H9 (cell line): ENCODE measurements at regions not wholly inside any gene's neighbourhood (a gene's known extent, or its start where the extent isn't known, plus 50 kb on each side); places are given as distances from the start of the nearest gene placed in this dataset.

Source experiments
- DNase-seq: peaks from one replicate; pipeline ENCODE4 v3.0.0-alpha.2; 2017
- H2AFZ ChIP-seq: one replicate; pipeline ENCODE4 v1.6.1; 2013; ENCODE audit warnings: mild to moderate bottlenecking, low read length, control low read depth, moderate library complexity
- H2AK5ac ChIP-seq: 2 replicates; pipeline ENCODE4 v1.6.1; 2013; ENCODE audit warnings: low read length, control low read depth, mixed read lengths; ENCODE audit not compliant: insufficient read length
- H2BK120ac ChIP-seq: one replicate; pipeline ENCODE4 v1.6.1; 2013; ENCODE audit warnings: low read depth, mild to moderate bottlenecking, low read length, control low read depth, inconsistent platforms; ENCODE audit not compliant: poor library complexity, severe bottlenecking
- H2BK12ac ChIP-seq: 2 replicates; pipeline ENCODE4 v1.6.1; 2013; ENCODE audit warnings: low read length, control low read depth, mixed read lengths, low read depth; ENCODE audit not compliant: insufficient read length
- H2BK15ac ChIP-seq: 2 replicates; pipeline ENCODE4 v1.6.1; 2013; ENCODE audit warnings: low read depth, low read length, control low read depth
- H2BK20ac ChIP-seq: one replicate; pipeline ENCODE4 v1.6.1; 2013; ENCODE audit warnings: low read depth, mild to moderate bottlenecking, low read length, control low read depth, inconsistent platforms; ENCODE audit not compliant: poor library complexity, severe bottlenecking
- H2BK5ac ChIP-seq: 2 replicates; pipeline ENCODE4 v1.6.1; 2013; ENCODE audit warnings: low read length, control low read depth, mixed read lengths; ENCODE audit not compliant: insufficient read length
- H3K14ac ChIP-seq: 2 replicates; pipeline ENCODE4 v1.6.1; 2013; ENCODE audit warnings: low read length, control low read depth; ENCODE audit not compliant: insufficient read depth
- H3K18ac ChIP-seq: 2 replicates; pipeline ENCODE4 v1.6.1; 2013; ENCODE audit warnings: low read depth, mild to moderate bottlenecking, mixed read lengths, low read length, control low read depth; ENCODE audit not compliant: insufficient read length
- H3K23ac ChIP-seq: 2 replicates; pipeline ENCODE4 v1.6.1; 2013; ENCODE audit warnings: low read length, control low read depth, mixed read lengths, low read depth; ENCODE audit not compliant: insufficient read length
- H3K23me2 ChIP-seq: 2 replicates; pipeline ENCODE4 v1.6.1; 2013; ENCODE audit warnings: low read depth, mild to moderate bottlenecking, mixed read lengths, low read length, control low read depth; ENCODE audit not compliant: insufficient read length, poor library complexity, severe bottlenecking
- H3K27ac ChIP-seq: 2 replicates; pipeline ENCODE4 v1.5.1; 2013; ENCODE audit warnings: low read length, control low read depth, mixed read lengths, low read depth; ENCODE audit not compliant: insufficient read length
- H3K27me3 ChIP-seq: 2 replicates; pipeline ENCODE4 v1.6.1; 2013; ENCODE audit warnings: low read length, control low read depth, inconsistent platforms; ENCODE audit not compliant: insufficient read depth
- H3K4ac ChIP-seq: 2 replicates; pipeline ENCODE4 v1.6.1; 2013; ENCODE audit warnings: low read depth, mild to moderate bottlenecking, control low read depth, inconsistent platforms, low read length, moderate library complexity
- H3K4me1 ChIP-seq: 2 replicates; pipeline ENCODE4 v1.6.1; 2013; ENCODE audit warnings: low read length, control low read depth, inconsistent platforms; ENCODE audit not compliant: insufficient read depth
- H3K4me2 ChIP-seq: 2 replicates; pipeline ENCODE4 v1.6.1; 2013; ENCODE audit warnings: low read length, control low read depth, mixed read lengths; ENCODE audit not compliant: insufficient read length, insufficient read depth
- H3K56ac ChIP-seq: 2 replicates; pipeline ENCODE4 v1.6.1; 2013; ENCODE audit warnings: low read depth, mild to moderate bottlenecking, mixed read lengths, low read length, control low read depth; ENCODE audit not compliant: insufficient read length
- H3K79me1 ChIP-seq: 2 replicates; pipeline ENCODE4 v1.6.1; 2013; ENCODE audit warnings: low read depth, mild to moderate bottlenecking, moderate library complexity, low read length, control low read depth, inconsistent platforms; ENCODE audit not compliant: insufficient read depth, poor library complexity, severe bottlenecking
- H3K79me2 ChIP-seq: 2 replicates; pipeline ENCODE4 v1.6.1; 2013; ENCODE audit warnings: low read length, control low read depth, inconsistent platforms; ENCODE audit not compliant: insufficient read depth
- H3K9ac ChIP-seq: 2 replicates; pipeline ENCODE4 v1.6.1; 2013; ENCODE audit warnings: low read length, control low read depth, mixed read lengths; ENCODE audit not compliant: insufficient read length; ENCODE audit errors: extremely low read depth
- H3K9me3 ChIP-seq: one replicate; pipeline ENCODE4 v1.6.1; 2013; ENCODE audit warnings: low read depth, low read length, inconsistent platforms; ENCODE audit not compliant: control insufficient read depth
- H3T11ph ChIP-seq: one replicate; pipeline ENCODE4 v1.6.1; 2013; ENCODE audit warnings: mild to moderate bottlenecking, low read length, control low read depth, inconsistent platforms
- H4K20me1 ChIP-seq: one replicate; pipeline ENCODE4 v1.6.1; 2013; ENCODE audit not compliant: control insufficient read depth, insufficient read length, insufficient read depth
- H4K5ac ChIP-seq: 2 replicates; pipeline ENCODE4 v1.6.1; 2013; ENCODE audit warnings: low read depth, mild to moderate bottlenecking, mixed read lengths, low read length, control low read depth; ENCODE audit not compliant: insufficient read length
- H4K8ac ChIP-seq: replicated peaks from 2 replicates; pipeline ENCODE4 v1.6.1; 2013; ENCODE audit warnings: low read length, control low read depth, mixed read lengths, low read depth; ENCODE audit not compliant: insufficient read length
- H4K91ac ChIP-seq: 2 replicates; pipeline ENCODE4 v1.6.1; 2013; ENCODE audit warnings: low read depth, mild to moderate bottlenecking, moderate library complexity, mixed read lengths, low read length, control low read depth; ENCODE audit not compliant: insufficient read length
- H3K27ac Mint-ChIP-seq, 3 experiments: 2 replicates in 2 of 3; 3 replicates in 1 of 3; pipeline ENCODE4 v1.8.0; 2020 to 2021; ENCODE audit warnings: mixed read lengths in 3 of 3, mild to moderate bottlenecking in 1 of 3, moderate library complexity in 1 of 3
- H3K27me3 Mint-ChIP-seq: 2 replicates; pipeline ENCODE4 v1.8.0; 2021; ENCODE audit warnings: low read depth, mild to moderate bottlenecking, moderate library complexity, mixed read lengths
- H3K36me3 Mint-ChIP-seq, 3 experiments: 2 replicates in 2 of 3; 3 replicates in 1 of 3; pipeline ENCODE4 v1.8.0; 2020 to 2021; ENCODE audit warnings: low read depth in 3 of 3, mixed read lengths in 3 of 3; ENCODE audit not compliant: insufficient read depth in 1 of 3
- H3K4me1 Mint-ChIP-seq, 2 experiments: 2 replicates each; pipeline ENCODE4 v1.8.0; 2020; ENCODE audit warnings: mixed read lengths in 2 of 2
- H3K4me3 Mint-ChIP-seq, 2 experiments: 2 replicates in 1 of 2; 3 replicates in 1 of 2; pipeline ENCODE4 v1.8.0; 2020 to 2021; ENCODE audit warnings: mild to moderate bottlenecking in 2 of 2, mixed read lengths in 2 of 2, moderate library complexity in 1 of 2
- H3K9me3 Mint-ChIP-seq, 2 experiments: 2 replicates in 1 of 2; 3 replicates in 1 of 2; pipeline ENCODE4 v1.8.0; 2020; ENCODE audit warnings: mild to moderate bottlenecking in 2 of 2, mixed read lengths in 2 of 2, moderate library complexity in 1 of 2
- CTCF ChIP-seq: fragments of 200-600 bp; sonication (generic); conservative IDR thresholded peaks from 3 replicates; pipeline ENCODE4 v1.8.0; 2021; ENCODE audit warnings: antibody characterized with exemption, mild to moderate bottlenecking
- WGBS: extraction: QIAGEN DNeasy Blood & Tissue Kit; methylation state at CpG from one replicate; pipeline ENCODE4 v1.1.7; 2013; ENCODE audit warnings: missing lambda C conversion rate, low lambda C conversion rate, mixed read lengths; ENCODE audit not compliant: insufficient read length; ENCODE audit errors: extremely low coverage; 5-methylcytosine and 5-hydroxymethylcytosine counted together

GRCh38 chrX:122579526-122579925 is 604.6 kb upstream of the GRIA3 start:
- no peak overlapping the region for H2AK5ac ChIP-seq
- H3K4me1 ChIP-seq: no peaks in the 10 kb centered on the region
- H2BK120ac ChIP-seq: no peak overlapping the region
- H3K4me2 ChIP-seq: no peak overlapping the region
- Mint-ChIP-seq H3K36me3 (no peaks in the 10 kb centered on the region; a peak in 1 of 7 replicates), H3K27ac (no peak overlapping the region), H3K4me3 (no peak overlapping the region), H3K4me1 (no peaks in the 10 kb centered on the region), H3K27me3 (no peaks in the 10 kb centered on the region), H3K9me3 (peaks cover 17 to 68% of the 10 kb centered on the region in 2 experiments)
- no peak overlapping the region for H2AFZ ChIP-seq
- H3K9ac ChIP-seq: no peak overlapping the region
- no peak overlapping the region for H4K91ac ChIP-seq
- no peak for DNase-seq
- no peak overlapping the region for H3K4ac ChIP-seq
- no peak overlapping the region for H3K27ac ChIP-seq
- H2BK15ac ChIP-seq: no peak overlapping the region
- TF ChIP-seq CTCF: no peak
- no peaks in the 10 kb centered on the region for H3K27me3 ChIP-seq
- no peak overlapping the region for H2BK5ac ChIP-seq
- H4K8ac ChIP-seq: no peak overlapping the region
- H2BK12ac ChIP-seq: no peak overlapping the region
- H3K18ac ChIP-seq: no peak overlapping the region
- peaks cover 3% of the 10 kb centered on the region; the same call in 1 of the 2 replicates for H3K79me2 ChIP-seq
- H3K79me1 ChIP-seq: no peaks in the 10 kb centered on the region
- peaks cover 37% of the 10 kb centered on the region for H3K9me3 ChIP-seq
- WGBS: no CpG with 5 or more reads among the region's 2 CpGs
- no peaks in the 10 kb centered on the region for H3K23me2 ChIP-seq
- H3T11ph ChIP-seq: no peak overlapping the region
- H2BK20ac ChIP-seq: no peak overlapping the region
- H3K14ac ChIP-seq: no peak overlapping the region
- no peaks in the 10 kb centered on the region for H4K20me1 ChIP-seq
- H3K56ac ChIP-seq: no peak overlapping the region
- no peak overlapping the region for H3K23ac ChIP-seq
- no peak overlapping the region for H4K5ac ChIP-seq
